NCI-H524 treated with DMSO at 0.1 percent for 48 hours (cell line): ENCODE measurements at regions not wholly inside any gene's neighbourhood (a gene's known extent, or its start where the extent isn't known, plus 50 kb on each side); places are given as distances from the start of the nearest gene placed in this dataset.
"Not testable (repeated sequence)": the region's sequence is repeated elsewhere in the genome, so short reads cannot be mapped to it uniquely, and the experiment has no call there.

Source experiments
- DNase-seq: peaks from one replicate; lab custom pipeline; 2025; lab: John Stamatoyannopoulos, UW

GRCh38 chr7:54255242-54255641 is 286.9 kb upstream of the VSTM2A start:
- DNase-seq = no peak

GRCh38 chr7:54259185-54259584 is 283.0 kb upstream of the VSTM2A start:
- no peak for DNase-seq

- no peak for DNase-seq
Observed at GRCh38 chr7:54260941-54261371, 281.2 kb upstream of the VSTM2A start.

- no peak for DNase-seq
Observed at GRCh38 chr7:54278847-54279246, 263.3 kb upstream of the VSTM2A start.

GRCh38 chr7:54292171-54292925 is 249.8 kb upstream of the VSTM2A start:
- DNase-seq = no peak

- no peak for DNase-seq
Observed at GRCh38 chr7:54299426-54299825, 242.7 kb upstream of the VSTM2A start.

- not testable (repeated sequence) for DNase-seq
Observed at GRCh38 chr7:54315955-54316354, 226.2 kb upstream of the VSTM2A start.

- no peak for DNase-seq
Observed at GRCh38 chr7:54326592-54327167, 215.5 kb upstream of the VSTM2A start.

- no peak for DNase-seq
Observed at GRCh38 chr7:54330216-54330800, 211.9 kb upstream of the VSTM2A start.

- DNase-seq = no peak
Observed at GRCh38 chr7:54331311-54331710, 210.9 kb upstream of the VSTM2A start.

GRCh38 chr7:54332301-54332700 is 209.9 kb upstream of the VSTM2A start:
- DNase-seq = no peak

- DNase-seq = no peak
Observed at GRCh38 chr7:54333952-54334351, 208.2 kb upstream of the VSTM2A start.

- no peak for DNase-seq
Observed at GRCh38 chr7:54336800-54337199, 205.4 kb upstream of the VSTM2A start.

GRCh38 chr7:54337466-54337865 is 204.7 kb upstream of the VSTM2A start:
- DNase-seq = no peak

- DNase-seq = no peak
Observed at GRCh38 chr7:54338319-54338718, 203.9 kb upstream of the VSTM2A start.

- DNase-seq = no peak
Observed at GRCh38 chr7:54339073-54339472, 203.1 kb upstream of the VSTM2A start.

GRCh38 chr7:54342458-54342857 is 199.7 kb upstream of the VSTM2A start:
- DNase-seq = no peak

GRCh38 chr7:54343511-54343910 is 198.7 kb upstream of the VSTM2A start:
- no peak for DNase-seq

- DNase-seq = no peak
Observed at GRCh38 chr7:54345746-54346145, 196.4 kb upstream of the VSTM2A start.

GRCh38 chr7:54349229-54349628 is 192.9 kb upstream of the VSTM2A start:
- DNase-seq = no peak

GRCh38 chr7:54354436-54354835 is 187.7 kb upstream of the VSTM2A start:
- no peak for DNase-seq

GRCh38 chr7:54355842-54356241 is 186.3 kb upstream of the VSTM2A start:
- no peak for DNase-seq

GRCh38 chr7:54360075-54360840 is 181.9 kb upstream of the VSTM2A start:
- no peak for DNase-seq
